Left kidney (tissue), 1 donor: ENCODE measurements at regions not wholly inside any gene's neighbourhood (a gene's known extent, or its start where the extent isn't known, plus 50 kb on each side); places are given as distances from the start of the nearest gene placed in this dataset.

ENCODE experiments used
- DNase-seq: peaks from one replicate; pipeline ENCODE4 v3.0.0-alpha.2; 2013

GRCh38 chr13:44022196-44022595, 142.5 kb downstream of the LACC1 start:
- DNase-seq: no peak

DNA sequence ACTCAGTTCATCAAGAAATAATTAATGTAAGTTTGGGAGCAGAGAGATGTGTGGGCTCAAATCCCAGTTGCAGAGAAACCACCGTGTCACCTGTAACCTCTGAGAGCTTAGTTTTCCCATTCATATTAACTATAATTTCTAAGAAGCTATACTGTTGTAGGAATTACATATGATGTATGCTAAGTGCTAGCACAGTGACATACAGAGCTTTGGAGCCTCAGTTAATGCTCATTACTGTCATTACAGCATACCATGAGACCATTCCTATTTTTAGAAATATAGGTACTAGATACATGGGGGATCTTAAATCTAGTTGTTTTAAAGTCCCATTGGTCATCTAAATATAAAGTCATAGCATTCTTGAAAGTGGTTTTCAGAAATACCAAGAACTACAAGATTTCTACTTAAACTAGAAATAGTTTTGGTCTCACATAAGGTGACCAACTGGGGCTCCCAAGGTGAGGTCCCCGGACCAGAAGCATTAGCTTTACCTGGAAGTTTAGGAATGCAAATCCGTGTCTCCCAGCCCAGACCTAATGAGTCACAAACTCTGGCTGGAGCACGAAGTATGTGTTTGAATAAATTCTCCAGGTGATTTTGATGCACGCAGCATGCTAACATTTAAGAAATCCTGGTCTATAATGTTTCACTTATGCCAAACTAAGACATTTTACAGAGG, 144.6 kb downstream of the LACC1 start:
- no peak for DNase-seq

DNA sequence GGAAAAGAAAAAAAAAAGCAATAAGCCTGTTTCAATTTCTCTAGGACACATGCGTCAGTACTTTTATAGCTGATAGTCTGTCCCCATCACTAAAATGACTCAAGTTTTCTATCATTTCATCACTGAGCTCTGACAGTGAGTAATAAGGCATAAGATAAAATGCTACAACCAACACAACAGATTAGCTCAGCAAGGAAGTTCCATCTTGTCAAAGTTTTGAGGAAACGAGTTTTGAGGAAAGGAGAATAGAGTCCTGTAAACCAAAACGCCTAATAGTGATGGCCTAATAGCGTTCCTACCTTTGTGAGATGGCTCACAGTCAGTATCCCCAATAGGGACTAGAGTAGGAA, 145.1 kb downstream of the LACC1 start:
- DNase-seq: no peak

GRCh38 chr13:44026194-44026593, 146.5 kb downstream of the LACC1 start:
- DNase-seq: no peak

- DNase-seq: no peak
Measured at GRCh38 chr13:44028734-44029133, 149.0 kb downstream of the LACC1 start.

DNA sequence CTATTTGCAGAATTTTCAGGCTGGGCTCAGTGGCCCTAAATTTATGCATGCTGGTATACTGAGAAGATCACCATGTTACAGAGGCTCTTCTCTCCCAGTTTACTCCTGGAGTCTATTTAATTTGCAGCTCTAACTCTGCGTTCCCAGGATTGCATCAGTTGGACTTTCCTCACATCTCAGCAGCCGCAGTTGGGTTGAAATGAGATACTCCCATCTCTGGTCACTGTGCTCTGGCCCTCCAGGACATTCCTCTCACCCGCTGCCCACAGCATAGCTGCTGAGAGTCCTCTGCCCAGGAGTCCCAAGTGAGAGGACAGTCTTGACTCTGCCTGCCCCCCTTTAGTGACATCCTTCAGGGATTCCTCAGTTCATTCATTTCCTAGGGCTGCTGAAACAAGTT, 150.9 kb downstream of the LACC1 start:
- DNase-seq: no peak

- no peak for DNase-seq
Measured at GRCh38 chr13:44031555-44031954, 151.9 kb downstream of the LACC1 start.

DNA sequence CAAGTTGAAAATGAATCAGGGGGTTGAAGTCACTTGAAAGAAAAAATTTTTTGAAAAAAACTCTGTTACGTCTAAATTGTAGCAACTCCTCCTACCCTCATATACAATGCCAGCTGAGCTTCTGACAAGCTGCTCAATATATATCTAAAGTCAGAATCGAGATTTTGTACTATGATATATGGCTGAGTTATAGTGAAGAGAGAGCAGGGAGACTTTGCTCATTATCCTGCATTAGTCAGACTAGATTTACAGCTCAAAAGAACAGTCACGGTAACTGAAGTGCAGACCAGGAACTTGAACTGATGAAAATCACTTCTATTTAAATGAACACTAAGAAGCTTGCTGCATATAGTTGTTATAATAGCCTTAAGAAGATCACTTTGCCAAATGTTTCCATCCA, 153.1 kb downstream of the LACC1 start:
- DNase-seq: no peak

GRCh38 chr13:44035400-44035799, 155.7 kb downstream of the LACC1 start:
- DNase-seq: no peak

DNA sequence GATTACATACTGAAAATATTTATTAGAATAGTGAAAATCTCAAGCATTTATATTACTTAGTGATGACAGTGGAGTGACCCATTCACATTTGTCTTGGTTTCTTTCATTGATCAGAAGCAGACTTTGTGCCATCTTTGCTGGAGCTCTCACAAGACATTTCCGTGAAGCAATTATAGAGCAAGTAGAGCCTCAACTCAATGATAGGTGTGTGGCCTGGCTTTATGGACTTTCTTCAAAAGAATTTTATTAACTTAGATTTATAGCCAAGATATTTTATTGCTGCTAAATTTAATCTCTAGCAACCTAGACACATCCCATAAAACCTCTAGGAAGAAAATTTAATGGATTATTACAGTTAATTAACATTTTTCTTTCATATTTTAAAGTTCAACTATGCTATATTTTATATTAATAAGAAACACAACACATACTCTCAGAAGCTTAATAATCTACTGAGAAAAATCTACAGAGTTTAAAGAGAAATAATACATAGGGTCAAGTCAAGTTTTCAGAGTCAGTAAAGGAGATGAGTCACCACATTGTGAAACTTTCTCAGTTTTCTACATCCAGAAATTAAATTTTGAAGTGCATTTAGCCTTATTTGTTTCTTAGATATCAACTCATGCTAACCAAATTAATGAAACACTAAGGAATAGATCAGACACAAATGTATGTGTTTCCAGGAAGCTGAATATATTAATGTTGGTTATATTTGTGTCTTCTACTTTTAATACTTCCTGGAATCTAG, 160.5 kb downstream of the LACC1 start:
- no peak for DNase-seq

DNA sequence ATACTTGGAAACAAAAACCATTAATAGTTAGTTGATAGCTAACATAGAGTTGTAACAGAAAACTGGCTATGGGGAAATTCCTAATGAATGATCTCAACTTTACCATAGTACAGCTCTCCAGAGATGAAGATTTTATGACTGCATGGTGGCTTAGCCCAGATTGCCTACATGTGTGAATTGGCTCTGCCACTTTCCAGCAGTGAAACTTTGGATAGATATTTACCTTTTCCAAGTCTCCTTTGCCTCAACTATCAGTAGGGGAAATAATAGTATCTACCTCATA, 161.1 kb downstream of the LACC1 start:
- DNase-seq: no peak

GRCh38 chr13:44044547-44045179, 165.0 kb downstream of the LACC1 start:
- no peak for DNase-seq

DNA sequence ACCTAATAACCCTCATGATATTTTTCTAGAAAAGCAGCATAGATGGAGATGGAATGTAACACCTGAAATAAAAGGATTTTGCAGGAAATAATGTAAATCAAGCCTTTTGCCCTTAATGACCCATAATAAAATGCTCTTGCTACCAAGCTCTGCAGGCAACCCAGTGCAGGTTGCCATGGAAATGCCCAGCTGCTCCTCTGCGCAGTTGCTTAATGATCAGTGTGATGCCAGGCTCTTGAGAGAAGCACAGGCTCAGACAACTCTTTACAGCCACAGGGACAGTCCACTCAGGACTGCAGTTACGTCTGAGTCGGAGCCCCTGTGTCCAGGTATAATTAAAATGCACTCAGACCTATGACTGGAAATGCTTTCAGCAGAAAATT, 165.5 kb downstream of the LACC1 start:
- DNase-seq: no peak

DNA sequence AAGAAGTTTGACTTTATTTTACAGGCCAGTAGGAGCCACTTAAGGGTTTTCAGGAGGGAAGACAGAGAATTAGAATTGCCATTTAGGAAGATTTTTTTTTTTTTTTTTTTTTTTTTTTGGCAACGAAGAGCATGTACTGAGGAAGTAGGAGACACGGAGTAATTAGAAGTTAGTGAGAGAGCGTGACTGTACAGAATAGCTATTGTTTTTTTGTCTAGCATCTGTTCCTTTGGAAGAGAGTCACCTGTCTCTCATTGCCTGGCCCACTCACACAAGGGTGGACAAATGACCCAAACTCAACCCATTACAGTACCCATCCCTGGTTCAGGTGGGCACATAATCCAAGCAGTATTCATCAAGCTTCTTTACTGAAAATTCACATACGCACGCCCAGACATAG, 166.7 kb downstream of the LACC1 start:
- no peak for DNase-seq

- no peak for DNase-seq
Measured at GRCh38 chr13:44048326-44048725, 168.6 kb downstream of the LACC1 start.

GRCh38 chr13:44049081-44049945, 169.6 kb downstream of the LACC1 start:
- DNase-seq: no peak

- DNase-seq: no peak
Measured at GRCh38 chr13:44050450-44051063, 170.9 kb downstream of the LACC1 start.

DNA sequence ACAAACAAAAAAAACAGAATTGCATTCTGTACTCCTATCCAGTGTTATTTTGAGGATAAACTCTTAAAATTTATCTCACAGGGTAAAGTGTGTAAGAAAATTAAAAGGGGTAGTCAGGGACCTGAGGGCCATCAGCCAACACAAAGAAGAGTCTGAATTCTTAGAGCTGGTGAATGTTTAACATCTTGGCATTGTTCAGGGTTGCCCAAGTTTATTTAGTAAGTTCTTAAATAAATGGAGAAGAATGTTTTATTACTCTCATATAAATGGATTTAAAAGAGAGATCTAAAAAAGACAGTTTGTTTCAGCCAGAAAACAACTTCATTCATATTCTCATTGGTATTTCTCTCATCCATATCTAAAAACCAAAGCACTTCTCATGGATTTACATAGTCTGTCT, 171.7 kb downstream of the LACC1 start:
- no peak for DNase-seq

DNA sequence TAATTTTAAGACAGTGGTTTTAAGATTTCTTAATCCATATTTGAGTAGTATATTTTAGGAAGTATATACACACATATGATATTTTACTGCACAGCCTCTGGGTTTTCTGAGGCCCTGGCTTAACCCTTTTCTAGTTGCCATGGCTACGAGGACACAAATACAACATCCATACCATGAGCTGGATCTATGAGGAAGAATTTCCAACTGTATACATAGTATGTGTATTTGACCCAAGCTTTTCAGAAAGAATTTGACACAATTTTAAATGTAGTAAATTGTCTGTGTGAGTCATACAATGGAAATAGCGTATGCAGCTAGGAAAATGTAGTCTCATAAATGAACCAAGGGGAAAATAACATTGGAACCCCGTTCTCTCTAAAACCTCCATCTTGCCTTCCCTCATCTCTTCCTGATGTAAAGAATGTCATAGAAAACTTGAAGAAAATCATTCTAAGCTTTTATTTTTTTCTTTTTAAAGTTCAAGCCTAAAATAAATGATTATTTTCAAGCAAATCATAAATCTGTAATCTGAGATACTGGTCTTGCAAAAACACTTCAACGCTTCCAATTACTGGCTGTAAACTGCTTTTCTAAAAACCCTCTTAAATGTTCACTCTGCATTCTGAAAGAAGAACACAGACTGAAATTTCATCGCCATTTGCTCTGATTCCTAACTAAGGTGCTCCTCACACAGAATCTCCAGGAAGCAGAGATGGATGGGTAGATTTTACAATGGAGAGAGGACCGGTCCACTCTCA, 172.4 kb downstream of the LACC1 start:
- no peak for DNase-seq

- no peak for DNase-seq
Measured at GRCh38 chr13:44052780-44053184, 173.1 kb downstream of the LACC1 start.

- no peak for DNase-seq
Measured at GRCh38 chr13:44053208-44053607, 173.5 kb downstream of the LACC1 start.

- no peak for DNase-seq
Measured at GRCh38 chr13:44054525-44054924, 174.8 kb downstream of the LACC1 start.
